Renal cortex interstitium (tissue), 11 donors: ENCODE measurements at regions not wholly inside any gene's neighbourhood (a gene's known extent, or its start where the extent isn't known, plus 50 kb on each side); places are given as distances from the start of the nearest gene placed in this dataset.

Source experiments
- DNase-seq, 11 donors: peaks; one replicate each; pipeline ENCODE4 v3.0.0-alpha.2; 2013; ENCODE audit warnings: low read depth in 9 of 11, low spot score in 4 of 11; ENCODE audit errors: extremely low read depth in 1 of 11

- no peak for DNase-seq
Observed at GRCh38 chr5:135222171-135222681, 176.8 kb downstream of the MACROH2A1 start.

GRCh38 chr5:135221696-135222095 lies 177.3 kb downstream of the MACROH2A1 start:
- no peak for DNase-seq

GRCh38 chr5:135221187-135221473 lies 177.9 kb downstream of the MACROH2A1 start:
- no peak for DNase-seq

GRCh38 chr5:135220394-135221186 lies 178.4 kb downstream of the MACROH2A1 start:
- DNase-seq = no peak

GRCh38 chr5:135219868-135220267 lies 179.2 kb downstream of the MACROH2A1 start:
- DNase-seq = no peak

GRCh38 chr5:135218790-135219568 lies 180.1 kb downstream of the MACROH2A1 start:
- no peak for DNase-seq

GRCh38 chr5:135218486-135218755 lies 180.6 kb downstream of the MACROH2A1 start:
- no peak for DNase-seq

GRCh38 chr5:135217669-135218485 lies 181.2 kb downstream of the MACROH2A1 start:
- DNase-seq = no peak

- no peak for DNase-seq
Observed at GRCh38 chr5:135216471-135217343, 182.3 kb downstream of the MACROH2A1 start.

- no peak for DNase-seq
Observed at GRCh38 chr5:135215617-135216470, 181.8 kb upstream of the PITX1 start.

- DNase-seq = no peak
Observed at GRCh38 chr5:135214897-135215616, 181.0 kb upstream of the PITX1 start.

GRCh38 chr5:135213466-135214239 lies 179.6 kb upstream of the PITX1 start:
- no peak for DNase-seq

- no peak for DNase-seq
Observed at GRCh38 chr5:135213027-135213386, 179.0 kb upstream of the PITX1 start.

- DNase-seq = no peak
Observed at GRCh38 chr5:135212361-135213026, 178.5 kb upstream of the PITX1 start.

- no peak for DNase-seq
Observed at GRCh38 chr5:135211791-135212190, 177.8 kb upstream of the PITX1 start.

- DNase-seq = no peak
Observed at GRCh38 chr5:135211083-135211790, 177.2 kb upstream of the PITX1 start.
